Cardiac muscle cell (in vitro differentiated cells and primary cell): ENCODE measurements at regions not wholly inside any gene's neighbourhood (a gene's known extent, or its start where the extent isn't known, plus 50 kb on each side); places are given as distances from the start of the nearest gene placed in this dataset.

Source experiments
- DNase-seq, 2 donors: peaks; one replicate each; pipeline versions ENCODE4 v3.0.0 to v3.0.0-alpha.2; 2010 to 2017; ENCODE audit warnings: low read depth in 1 of 2, low spot score in 1 of 2
- H3K27ac ChIP-seq: fragments of 200-600 bp; sonication (generic); 2 replicates; pipeline ENCODE4 v1.5.1; 2016
- H3K27me3 ChIP-seq: fragments of 200-600 bp; sonication (generic); 2 replicates; pipeline ENCODE4 v1.6.0; 2016; ENCODE audit warnings: control low read depth
- H3K36me3 ChIP-seq: fragments of 200-600 bp; sonication (generic); 2 replicates; pipeline ENCODE4 v1.5.1; 2016; ENCODE audit warnings: control low read depth
- H3K4me1 ChIP-seq: fragments of 200-600 bp; sonication (generic); 2 replicates; pipeline ENCODE4 v1.8.1; 2017; ENCODE audit warnings: low read depth, mild to moderate bottlenecking, mixed run types
- H3K4me3 ChIP-seq: fragments of 200-600 bp; sonication (generic); 2 replicates; pipeline ENCODE4 v1.5.1; 2016; ENCODE audit warnings: mild to moderate bottlenecking
- H3K9me3 ChIP-seq: fragments of 200-600 bp; sonication (generic); 2 replicates; pipeline ENCODE4 v1.5.1; 2017; ENCODE audit warnings: low read depth, mild to moderate bottlenecking, control low read depth
- TF ChIP-seq, protein P1 (sequence below): IDR thresholded peaks from 2 replicates; pipeline ENCODE4 v1.5.1; 2012; ENCODE audit warnings: low read depth, mild to moderate bottlenecking, low read length

DNA sequence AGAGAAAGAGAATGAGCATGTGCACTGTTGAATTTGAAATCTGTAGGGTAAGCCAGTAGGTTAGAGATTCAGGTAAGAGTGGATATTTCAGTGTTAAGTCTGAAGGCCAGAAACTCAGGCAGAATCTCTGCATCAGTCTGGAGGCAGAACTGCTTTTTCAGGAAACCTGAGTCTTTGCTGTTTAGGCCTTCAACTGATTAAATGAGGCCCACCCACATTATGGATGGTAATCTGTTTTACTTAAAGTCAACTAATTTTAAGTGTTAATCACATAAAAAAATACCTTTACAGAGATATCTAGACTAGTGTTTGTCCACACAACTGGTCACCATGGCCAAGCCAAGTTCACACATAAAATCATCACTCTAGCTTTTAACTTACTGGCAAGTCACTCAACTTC, 205.0 kb upstream of the DDHD1 start:
- H3K4me3 ChIP-seq, result no peak overlapping the region
- no peak for DNase-seq
- peaks cover 10% of the 10 kb centered on the region for H3K4me1 ChIP-seq
- no peaks in the 10 kb centered on the region for H3K36me3 ChIP-seq
- TF ChIP-seq, protein P1, sequence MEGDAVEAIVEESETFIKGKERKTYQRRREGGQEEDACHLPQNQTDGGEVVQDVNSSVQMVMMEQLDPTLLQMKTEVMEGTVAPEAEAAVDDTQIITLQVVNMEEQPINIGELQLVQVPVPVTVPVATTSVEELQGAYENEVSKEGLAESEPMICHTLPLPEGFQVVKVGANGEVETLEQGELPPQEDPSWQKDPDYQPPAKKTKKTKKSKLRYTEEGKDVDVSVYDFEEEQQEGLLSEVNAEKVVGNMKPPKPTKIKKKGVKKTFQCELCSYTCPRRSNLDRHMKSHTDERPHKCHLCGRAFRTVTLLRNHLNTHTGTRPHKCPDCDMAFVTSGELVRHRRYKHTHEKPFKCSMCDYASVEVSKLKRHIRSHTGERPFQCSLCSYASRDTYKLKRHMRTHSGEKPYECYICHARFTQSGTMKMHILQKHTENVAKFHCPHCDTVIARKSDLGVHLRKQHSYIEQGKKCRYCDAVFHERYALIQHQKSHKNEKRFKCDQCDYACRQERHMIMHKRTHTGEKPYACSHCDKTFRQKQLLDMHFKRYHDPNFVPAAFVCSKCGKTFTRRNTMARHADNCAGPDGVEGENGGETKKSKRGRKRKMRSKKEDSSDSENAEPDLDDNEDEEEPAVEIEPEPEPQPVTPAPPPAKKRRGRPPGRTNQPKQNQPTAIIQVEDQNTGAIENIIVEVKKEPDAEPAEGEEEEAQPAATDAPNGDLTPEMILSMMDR, result no peak
- no peaks in the 10 kb centered on the region for H3K27me3 ChIP-seq
- H3K27ac ChIP-seq, result no peak overlapping the region
- no peaks in the 10 kb centered on the region for H3K9me3 ChIP-seq

DNA sequence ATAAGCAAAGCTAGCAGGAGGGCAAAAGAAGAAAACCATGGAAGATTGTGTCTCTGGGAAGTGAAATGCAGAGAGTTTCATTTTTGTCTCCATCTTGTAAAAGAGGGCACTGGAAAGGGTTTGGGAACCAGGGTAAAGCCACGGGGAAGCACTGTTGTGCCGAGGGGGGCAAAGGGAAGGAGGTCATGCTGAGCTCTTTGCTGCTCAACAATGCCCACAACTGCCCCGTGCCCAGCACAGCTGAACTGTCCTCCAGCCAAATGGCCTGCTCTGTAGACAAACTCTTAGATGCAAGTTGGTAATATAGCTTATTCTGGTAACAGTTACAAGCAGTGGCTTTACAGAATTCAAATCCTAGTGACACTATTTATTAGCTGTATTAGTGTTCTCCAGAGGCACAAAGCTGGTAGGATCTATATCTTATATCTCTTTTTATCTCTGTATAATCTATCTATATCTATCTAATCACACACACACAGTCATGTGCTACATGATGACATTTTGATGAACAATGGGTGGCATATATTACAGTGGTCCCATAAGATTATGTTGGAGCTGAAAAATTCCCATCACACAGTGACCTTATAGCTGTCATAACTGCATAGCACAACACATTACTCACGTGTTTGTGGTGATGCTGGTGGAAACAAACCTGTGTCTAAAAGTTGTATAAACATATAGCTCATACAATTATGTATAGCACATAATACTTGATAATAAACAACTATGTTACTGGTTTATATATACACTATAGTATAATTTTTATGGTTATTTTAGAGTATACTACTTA, 203.4 kb upstream of the DDHD1 start:
- Histone ChIP-seq H3K4me3 (no peak overlapping the region), H3K36me3 (no peaks in the 10 kb centered on the region), H3K9me3 (no peaks in the 10 kb centered on the region), H3K27ac (no peak overlapping the region), H3K27me3 (no peaks in the 10 kb centered on the region), H3K4me1 (peaks cover 10% of the 10 kb centered on the region)
- DNase-seq, result no peak
- TF ChIP-seq, protein P1, result no peak

DNA sequence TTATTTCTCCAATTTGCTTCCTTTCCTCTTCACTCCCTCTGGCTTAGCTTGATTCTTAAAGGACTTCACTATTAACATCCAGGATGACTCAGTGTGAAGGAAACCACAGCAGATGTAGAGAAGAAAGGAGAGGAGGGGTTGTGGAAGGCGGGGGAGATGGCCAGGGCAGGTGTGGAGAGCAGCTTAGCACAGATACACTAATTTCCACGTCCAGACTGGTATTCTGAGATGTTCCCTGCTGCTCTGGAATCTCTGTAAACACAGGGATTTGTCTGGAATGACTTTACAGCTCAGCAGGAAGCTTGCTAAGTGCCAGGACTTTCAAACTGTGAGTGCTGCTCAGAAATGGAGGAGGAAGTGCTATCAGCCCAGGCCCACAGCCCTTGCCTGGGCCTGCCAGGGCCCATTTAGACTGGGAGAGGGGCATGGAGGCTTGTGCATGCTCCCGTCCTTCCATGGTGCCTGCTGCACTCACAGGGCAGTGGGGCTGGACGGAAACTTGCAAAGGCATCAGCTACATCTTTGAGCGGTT, 202.5 kb upstream of the DDHD1 start:
- TF ChIP-seq, protein P1, result no peak
- Histone ChIP-seq H3K27ac (no peak overlapping the region), H3K4me3 (no peak overlapping the region), H3K36me3 (no peaks in the 10 kb centered on the region), H3K27me3 (no peaks in the 10 kb centered on the region), H3K4me1 (peaks cover 10% of the 10 kb centered on the region), H3K9me3 (no peaks in the 10 kb centered on the region)
- peak; percentile 8 to 44 for DNase-seq

DNA sequence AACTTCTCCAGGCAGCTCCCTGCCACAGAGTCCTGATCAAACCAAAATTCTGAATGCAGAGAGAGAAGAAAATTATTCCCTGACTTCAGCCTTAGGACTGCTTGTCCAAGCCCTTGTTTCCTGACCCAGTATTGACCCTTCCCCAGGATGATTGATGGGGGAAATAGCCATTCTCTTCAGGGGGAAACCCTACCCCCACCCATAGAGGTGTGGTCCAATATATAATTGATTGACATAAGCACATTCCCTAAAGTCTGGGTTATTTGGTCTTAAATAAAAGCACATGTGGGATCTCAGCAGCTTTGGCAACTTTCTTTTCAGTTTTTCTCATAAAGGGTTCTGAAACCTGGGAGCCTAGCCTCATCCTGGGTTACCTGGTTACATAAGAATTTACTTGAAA, 201.2 kb upstream of the DDHD1 start:
- H3K4me3 ChIP-seq, result no peak overlapping the region
- H3K27ac ChIP-seq, result no peak overlapping the region

DNA sequence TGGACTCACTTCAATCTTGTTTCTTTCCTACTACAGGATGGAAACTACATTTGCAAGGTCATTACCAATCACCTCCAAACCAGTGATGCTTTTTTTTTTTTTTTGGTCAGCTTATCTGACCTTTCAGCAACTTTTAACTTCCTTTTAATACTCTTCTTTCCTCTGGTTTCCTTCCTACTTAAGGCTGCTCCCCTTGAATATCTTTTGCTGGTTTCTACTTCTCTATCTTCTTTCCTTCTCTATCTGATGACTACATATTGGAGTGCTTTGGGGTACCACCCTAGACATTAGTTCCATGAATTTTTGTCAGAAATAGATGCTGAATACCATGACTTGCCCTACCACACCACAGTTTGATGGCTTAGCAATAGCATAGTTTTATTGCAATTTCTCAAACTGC, 197.7 kb upstream of the DDHD1 start:
- no peaks in the 10 kb centered on the region for H3K9me3 ChIP-seq
- no peaks in the 10 kb centered on the region for H3K27me3 ChIP-seq
- H3K4me1 ChIP-seq, result peaks cover 13% of the 10 kb centered on the region
- H3K27ac ChIP-seq, result no peak overlapping the region
- H3K4me3 ChIP-seq, result no peak overlapping the region
- no peak for DNase-seq
- H3K36me3 ChIP-seq, result no peaks in the 10 kb centered on the region
- TF ChIP-seq, protein P1, result no peak

More for the DNA sequence above, 201.2 kb upstream of the DDHD1 start:
- TF ChIP-seq, protein P1, result no peak
- Histone ChIP-seq H3K27me3 (no peaks in the 10 kb centered on the region), H3K9me3 (no peaks in the 10 kb centered on the region), H3K4me1 (peaks cover 10% of the 10 kb centered on the region), H3K36me3 (no peaks in the 10 kb centered on the region)
- DNase-seq, result no peak
